ENCODE measurements at regions not wholly inside any gene's neighbourhood (a gene's known extent, or its start where the extent isn't known, plus 50 kb on each side); places are given as distances from the start of the nearest gene placed in this dataset.

- TF ChIP-seq CTCF (IDR thresholded peaks at IDR 0.05; ENCODE audit: low read depth, low read length, missing input control) (no peak), MAX (IDR thresholded peaks at IDR 0.05) (no peak), GABPA (IDR thresholded peaks at IDR 0.05 in 1 of 2, conservative IDR thresholded peaks at IDR 0.05 in 1 of 2) (no peak), RAD21 (IDR thresholded peaks at IDR 0.05) (no peak), ZBTB33 (IDR thresholded peaks at IDR 0.05) (no peak), JUND (IDR thresholded peaks at IDR 0.05) (no peak), YY1 (IDR thresholded peaks at IDR 0.05) (no peak), FOXA1 (IDR thresholded peaks at IDR 0.05) (no peak), EGR1 (IDR thresholded peaks at IDR 0.05; ENCODE audit: low read depth in 2 of 2) (no peak), ATF3 (IDR thresholded peaks at IDR 0.05) (no peak), TAF1 (conservative IDR thresholded peaks at IDR 0.05) (no peak), REST (IDR thresholded peaks at IDR 0.05) (no peak), SP1 (IDR thresholded peaks at IDR 0.05) (no peak)
Measured at GRCh38 chr13:67440236-67440975, 210.3 kb upstream of the PCDH9 start.
